Choroid plexus epithelial cell (primary cell): ENCODE measurements at regions not wholly inside any gene's neighbourhood (a gene's known extent, or its start where the extent isn't known, plus 50 kb on each side); places are given as distances from the start of the nearest gene placed in this dataset.
"Not testable (repeated sequence)": the region's sequence is repeated elsewhere in the genome, so short reads cannot be mapped to it uniquely, and the experiment has no call there.

Experiments
- DNase-seq: peaks from one replicate; pipeline ENCODE4 v3.0.0-alpha.2; 2010; ENCODE audit warnings: low read depth
- H3K4me3 ChIP-seq: 2 replicates; pipeline ENCODE4 v1.5.1; 2011; ENCODE audit warnings: low read depth, mild to moderate bottlenecking, control low read depth, low read length, moderate library complexity
- CTCF ChIP-seq: conservative IDR thresholded peaks from 2 replicates; pipeline ENCODE4 v1.5.1; 2011; ENCODE audit warnings: low read depth, mild to moderate bottlenecking, control low read depth, inconsistent platforms, low read length, moderate library complexity

- no peak for TF ChIP-seq CTCF
Observed at GRCh38 chr13:87820241-87820640, 149.1 kb downstream of the SLITRK5 start.

GRCh38 chr13:87821512-87821911, 150.3 kb downstream of the SLITRK5 start:
- no peak for TF ChIP-seq CTCF
- DNase-seq, result no peak
- no peak overlapping the region for H3K4me3 ChIP-seq

More at GRCh38 chr13:87820241-87820640, 149.1 kb downstream of the SLITRK5 start:
- peak; percentile 5 for DNase-seq
- H3K4me3 ChIP-seq, result no peak overlapping the region

- DNase-seq, result not testable (repeated sequence)
Observed at GRCh38 chr13:87826301-87826700, 155.1 kb downstream of the SLITRK5 start.

GRCh38 chr13:87827479-87827878, 156.3 kb downstream of the SLITRK5 start:
- H3K4me3 ChIP-seq, result no peak overlapping the region
- no peak for DNase-seq
- no peak for TF ChIP-seq CTCF

More at GRCh38 chr13:87826301-87826700, 155.1 kb downstream of the SLITRK5 start:
- not testable (repeated sequence) for H3K4me3 ChIP-seq

GRCh38 chr13:87837522-87837921, 166.4 kb downstream of the SLITRK5 start:
- no peak for DNase-seq
- H3K4me3 ChIP-seq, result no peak overlapping the region
- no peak for TF ChIP-seq CTCF

- no peak for TF ChIP-seq CTCF
- no peak for DNase-seq
- no peak overlapping the region for H3K4me3 ChIP-seq
Observed at GRCh38 chr13:87837946-87838345, 166.8 kb downstream of the SLITRK5 start.

GRCh38 chr13:87851410-87851809, 180.2 kb downstream of the SLITRK5 start:
- H3K4me3 ChIP-seq, result no peak overlapping the region
- DNase-seq, result no peak
- TF ChIP-seq CTCF, result no peak

GRCh38 chr13:87855553-87855952, 184.4 kb downstream of the SLITRK5 start:
- H3K4me3 ChIP-seq, result no peak overlapping the region
- TF ChIP-seq CTCF, result no peak
- no peak for DNase-seq
